ENCODE measurements at regions not wholly inside any gene's neighbourhood (a gene's known extent, or its start where the extent isn't known, plus 50 kb on each side); places are given as distances from the start of the nearest gene placed in this dataset.
"Not testable (repeated sequence)": the region's sequence is repeated elsewhere in the genome, so short reads cannot be mapped to it uniquely, and the experiment has no call there.

DNA sequence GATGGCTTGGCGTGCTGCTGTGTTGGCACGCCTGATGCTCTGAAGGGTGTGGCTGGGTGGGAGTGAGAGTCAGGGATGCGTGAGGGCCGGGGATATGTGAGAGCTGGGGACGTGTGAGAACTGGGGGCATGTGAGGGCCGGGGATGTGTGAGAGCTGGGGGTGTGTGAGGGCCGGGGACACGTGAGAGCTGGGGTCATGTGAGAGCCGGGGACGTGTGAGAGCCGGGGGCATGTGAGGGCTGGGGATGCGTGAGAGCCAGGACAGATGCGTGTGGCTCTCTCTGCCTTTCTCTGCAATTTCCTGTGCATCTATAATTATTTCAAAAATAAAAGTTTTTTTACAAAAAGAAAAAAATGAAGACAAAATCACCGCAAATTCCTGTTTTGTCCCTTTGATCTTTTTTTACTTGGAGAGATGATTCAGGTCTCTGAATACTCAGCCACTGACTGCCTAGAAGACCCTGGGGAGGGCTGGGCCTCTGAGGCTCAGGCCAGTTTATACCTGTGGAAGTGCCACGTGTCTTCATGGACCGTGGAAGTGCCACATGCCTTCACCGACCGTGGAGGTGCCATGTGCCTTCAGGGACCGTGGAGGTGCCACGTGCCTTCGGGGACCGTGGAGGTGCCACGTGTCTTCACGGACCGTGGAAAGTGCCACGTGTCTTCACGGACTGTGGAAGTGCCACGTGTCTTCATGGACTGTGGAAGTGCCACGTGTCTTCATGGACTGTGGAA lies 170.4 kb downstream of the LAT start:
- TF ChIP-seq, protein P1, sequence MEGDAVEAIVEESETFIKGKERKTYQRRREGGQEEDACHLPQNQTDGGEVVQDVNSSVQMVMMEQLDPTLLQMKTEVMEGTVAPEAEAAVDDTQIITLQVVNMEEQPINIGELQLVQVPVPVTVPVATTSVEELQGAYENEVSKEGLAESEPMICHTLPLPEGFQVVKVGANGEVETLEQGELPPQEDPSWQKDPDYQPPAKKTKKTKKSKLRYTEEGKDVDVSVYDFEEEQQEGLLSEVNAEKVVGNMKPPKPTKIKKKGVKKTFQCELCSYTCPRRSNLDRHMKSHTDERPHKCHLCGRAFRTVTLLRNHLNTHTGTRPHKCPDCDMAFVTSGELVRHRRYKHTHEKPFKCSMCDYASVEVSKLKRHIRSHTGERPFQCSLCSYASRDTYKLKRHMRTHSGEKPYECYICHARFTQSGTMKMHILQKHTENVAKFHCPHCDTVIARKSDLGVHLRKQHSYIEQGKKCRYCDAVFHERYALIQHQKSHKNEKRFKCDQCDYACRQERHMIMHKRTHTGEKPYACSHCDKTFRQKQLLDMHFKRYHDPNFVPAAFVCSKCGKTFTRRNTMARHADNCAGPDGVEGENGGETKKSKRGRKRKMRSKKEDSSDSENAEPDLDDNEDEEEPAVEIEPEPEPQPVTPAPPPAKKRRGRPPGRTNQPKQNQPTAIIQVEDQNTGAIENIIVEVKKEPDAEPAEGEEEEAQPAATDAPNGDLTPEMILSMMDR (IDR thresholded peaks at IDR 0.05): not testable (repeated sequence)
- not testable (repeated sequence) for TF ChIP-seq POLR2A, POLR2AphosphoS5 (IDR thresholded peaks at IDR 0.05)

All from breast epithelium (tissue), 3 donors.